ENCODE measurements at regions not wholly inside any gene's neighbourhood (a gene's known extent, or its start where the extent isn't known, plus 50 kb on each side); places are given as distances from the start of the nearest gene placed in this dataset.

- TF ChIP-seq SMAD1 (IDR thresholded peaks at IDR 0.05; ENCODE audit: low read depth, partially characterized antibody), result no peak
- no peak for TF ChIP-seq SPI1 (IDR thresholded peaks at IDR 0.05; ENCODE audit: borderline replicate concordance, insufficient read depth, low read depth, low read length)
- TF ChIP-seq REST (IDR thresholded peaks at IDR 0.05; ENCODE audit: low read depth, low read length), result no peak
- TF ChIP-seq TCF7 (IDR thresholded peaks at IDR 0.05; ENCODE audit: borderline replicate concordance), result no peak
- TF ChIP-seq CTCF (IDR thresholded peaks at IDR 0.05 in 2 of 3, conservative IDR thresholded peaks at IDR 0.05 in 1 of 3; ENCODE audit: control insufficient read depth in 2 of 3, extremely low read depth in 1 of 3, insufficient read depth in 1 of 3, low read depth in 3 of 3, low read length in 3 of 3), result no peak
- no peak for TF ChIP-seq MAX (IDR thresholded peaks at IDR 0.05; ENCODE audit: low read depth, low read length)
- TF ChIP-seq EZH2 (IDR thresholded peaks at IDR 0.05; ENCODE audit: borderline replicate concordance, control insufficient read depth, low read depth, low read length), result no peak
- TF ChIP-seq FOS (IDR thresholded peaks at IDR 0.05; ENCODE audit: borderline replicate concordance, extremely low read depth, insufficient read length), result no peak
Observed at GRCh38 chr9:93864840-93865239, 90.3 kb downstream of the BARX1 start.
